T-cell (primary cell): ENCODE measurements at regions not wholly inside any gene's neighbourhood (a gene's known extent, or its start where the extent isn't known, plus 50 kb on each side); places are given as distances from the start of the nearest gene placed in this dataset.

ENCODE experiments used
- ATAC-seq, 4 experiments: fragments of 200-7000 bp in 3 of 4; fragments of 150-1000 bp in 1 of 4; cut with Tn5 transposase; replicated peaks in 1 of 4; 1 replicate in 3 of 4; 2 replicates in 1 of 4; pipeline ENCODE4 v1.10.0; 2021; ENCODE audit warnings: moderate library complexity in 3 of 4, mild to moderate bottlenecking in 2 of 4, moderate number of reproducible peaks in 1 of 4
- CTCF ChIA-PET, 2 donors: fragments of 300-600 bp; sonication (Branson Sonifier 250); formaldehyde crosslinking; loops; one replicate each; lab custom pipeline; 2022; ENCODE audit warnings: antibody characterized with exemption in 2 of 2; lab: Charles Lee
- POLR2A ChIA-PET, 2 donors: fragments of 300-600 bp; sonication (Branson Sonifier 250); formaldehyde crosslinking; loops; one replicate each; lab custom pipeline; 2022; ENCODE audit warnings: antibody characterized with exemption in 2 of 2; lab: Charles Lee
- DNase-seq, 35 experiments: peaks; one replicate each; pipeline versions ENCODE4 v3.0.0 to v3.0.0-alpha.2; 2013 to 2023
- H3K27ac ChIP-seq: one replicate; pipeline ENCODE4 v1.5.1; 2013; ENCODE audit warnings: low read length
- H3K27me3 ChIP-seq, 2 experiments: replicated peaks in 1 of 2; 1 replicate in 1 of 2; 2 replicates in 1 of 2; pipeline versions ENCODE4 v1.6.1 to v1.7.0; 2013; ENCODE audit warnings: low read length in 1 of 2, mixed read lengths in 1 of 2; ENCODE audit not compliant: control insufficient read depth in 2 of 2, insufficient read depth in 2 of 2; ENCODE audit errors: extremely low read depth in 1 of 2
- H3K36me3 ChIP-seq, 2 donors: 1 replicate in 1 of 2; 2 replicates in 1 of 2; pipeline versions ENCODE4 v1.6.1 to v1.7.0; 2013; ENCODE audit warnings: low read length in 1 of 2; ENCODE audit not compliant: control insufficient read depth in 2 of 2, insufficient read depth in 1 of 2; ENCODE audit errors: extremely low read depth in 1 of 2
- H3K4me1 ChIP-seq, 2 experiments: 1 replicate in 1 of 2; 2 replicates in 1 of 2; pipeline versions ENCODE4 v1.6.1 to v1.7.0; 2013; ENCODE audit warnings: low read length in 2 of 2, mixed read lengths in 1 of 2; ENCODE audit not compliant: insufficient read depth in 2 of 2, control insufficient read depth in 1 of 2; ENCODE audit errors: extremely low read depth in 1 of 2
- H3K4me3 ChIP-seq, 2 donors: 1 replicate in 1 of 2; 2 replicates in 1 of 2; pipeline versions ENCODE4 v1.5.1 to v1.7.0; 2013; ENCODE audit warnings: mild to moderate bottlenecking in 2 of 2, low read length in 1 of 2, moderate library complexity in 1 of 2; ENCODE audit not compliant: control insufficient read depth in 1 of 2; ENCODE audit errors: extremely low read depth in 1 of 2
- H3K9me3 ChIP-seq: 2 replicates; pipeline ENCODE4 v1.7.0; 2013
- H3K27ac Mint-ChIP-seq, 2 donors: one replicate each; pipeline ENCODE4 v1.8.0; 2020 to 2021; ENCODE audit warnings: mild to moderate bottlenecking in 2 of 2, mixed read lengths in 2 of 2
- H3K27me3 Mint-ChIP-seq, 2 donors: one replicate each; pipeline ENCODE4 v1.8.0; 2021 to 2022; ENCODE audit warnings: mixed read lengths in 2 of 2
- H3K36me3 Mint-ChIP-seq: one replicate; pipeline ENCODE4 v1.8.0; 2021; ENCODE audit warnings: mixed read lengths
- H3K4me1 Mint-ChIP-seq, 3 donors: one replicate each; pipeline ENCODE4 v1.8.0; 2020 to 2022; ENCODE audit warnings: mixed read lengths in 3 of 3, mild to moderate bottlenecking in 1 of 3
- H3K4me3 Mint-ChIP-seq, 3 donors: one replicate each; pipeline ENCODE4 v1.8.0; 2020 to 2022; ENCODE audit warnings: mild to moderate bottlenecking in 3 of 3, mixed read lengths in 3 of 3, moderate library complexity in 3 of 3
- H3K9me3 Mint-ChIP-seq, 3 donors: one replicate each; pipeline ENCODE4 v1.8.0; 2020 to 2022; ENCODE audit warnings: mixed read lengths in 3 of 3
- WGBS: methylation state at CpG from one replicate; pipeline ENCODE4 v1.1.5; 2013; ENCODE audit warnings: missing lambda C conversion rate; ENCODE audit not compliant: insufficient coverage; 5-methylcytosine and 5-hydroxymethylcytosine counted together

DNA sequence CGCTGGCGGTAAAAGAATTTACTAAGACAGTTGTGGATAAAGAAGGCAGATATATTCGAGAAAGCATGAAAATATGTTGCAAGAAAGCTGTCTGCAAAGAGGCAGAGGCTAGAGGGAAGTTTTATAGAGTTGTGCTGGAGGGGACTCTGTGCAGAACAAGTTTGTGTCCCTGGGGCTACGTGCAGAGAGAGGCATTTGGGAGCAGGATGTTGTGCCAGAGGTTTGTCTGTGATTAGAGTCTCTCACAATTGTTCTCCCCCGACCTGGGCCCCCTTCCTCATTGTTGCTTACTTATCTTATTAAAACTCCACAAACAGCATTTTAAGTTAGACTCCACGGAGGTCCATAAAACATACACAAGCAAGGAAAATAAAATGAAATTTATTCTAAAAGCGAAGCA, 831.3 kb downstream of the NLGN4X start:
- H3K36me3 Mint-ChIP-seq: no peaks in the 10 kb centered on the region
- Histone ChIP-seq H3K9me3 (no peaks in the 10 kb centered on the region), H3K27ac (no peak overlapping the region), H3K36me3 (no peaks in the 10 kb centered on the region), H3K4me1 (no peaks in the 10 kb centered on the region), H3K4me3 (no peak overlapping the region), H3K27me3 (no peaks in the 10 kb centered on the region)
- DNase-seq: no peak
- ChIA-PET POLR2A (no interaction called here), CTCF (no interaction called here)
- H3K9me3 Mint-ChIP-seq: peaks cover 0 to 8% (median 3%) of the 10 kb centered on the region in 3 donors
- no peak overlapping the region for H3K27ac Mint-ChIP-seq
- no CpG with 5 or more reads among the region's 7 CpGs for WGBS
- no peak for ATAC-seq
- no peaks in the 10 kb centered on the region for H3K4me1 Mint-ChIP-seq
- H3K27me3 Mint-ChIP-seq: no peaks in the 10 kb centered on the region
- H3K4me3 Mint-ChIP-seq: no peak overlapping the region

DNA sequence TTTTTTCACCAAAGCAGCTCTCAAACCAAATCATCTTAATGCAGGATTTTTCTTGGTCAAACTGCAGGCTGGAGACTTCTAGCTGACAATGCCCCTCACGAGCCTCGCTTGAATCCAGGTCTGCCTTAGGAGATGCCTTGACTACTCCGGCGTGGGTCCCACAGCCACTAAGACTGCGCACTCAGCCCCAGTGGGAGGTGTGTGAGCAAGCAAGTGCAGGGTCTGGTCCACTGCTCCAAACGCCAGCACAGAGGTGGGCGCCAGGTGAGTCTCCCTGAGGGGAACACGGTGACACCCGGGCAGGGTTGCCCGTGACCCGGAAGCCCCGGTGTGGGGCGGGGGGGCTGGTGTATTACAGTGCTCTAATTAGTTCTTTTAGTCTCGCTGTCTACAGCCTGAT, 838.3 kb downstream of the NLGN4X start:
- CTCF ChIA-PET: no interaction called here

DNA sequence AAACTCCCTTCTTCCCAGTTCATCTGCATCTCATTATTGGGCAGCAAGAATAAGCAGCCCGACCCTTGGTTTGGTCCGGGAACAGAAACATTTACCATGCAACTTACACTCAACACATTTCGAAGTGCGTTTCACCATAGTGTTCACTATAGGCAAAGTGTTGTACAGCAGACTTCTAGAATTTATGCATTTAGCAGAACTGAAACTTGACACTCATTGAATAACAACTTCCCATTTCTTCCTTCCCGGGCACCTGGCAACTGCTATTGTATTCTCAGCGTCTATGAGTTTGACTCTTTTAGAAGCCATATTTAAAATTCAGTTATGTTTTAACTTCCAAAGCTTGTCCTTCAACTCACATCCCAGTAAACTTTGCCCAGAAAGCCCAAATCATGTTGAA, 840.6 kb downstream of the NLGN4X start:
- H3K36me3 Mint-ChIP-seq: no peaks in the 10 kb centered on the region
- H3K4me3 ChIP-seq: no peak overlapping the region
- H3K9me3 Mint-ChIP-seq: peaks cover 5 to 19% (median 5%) of the 10 kb centered on the region in 3 donors
- H3K27me3 ChIP-seq: no peaks in the 10 kb centered on the region
- H3K9me3 ChIP-seq: no peaks in the 10 kb centered on the region
- no peak overlapping the region for H3K27ac Mint-ChIP-seq
- H3K27me3 Mint-ChIP-seq: no peaks in the 10 kb centered on the region
- no peaks in the 10 kb centered on the region for H3K36me3 ChIP-seq
- H3K4me1 Mint-ChIP-seq: no peaks in the 10 kb centered on the region
- no peaks in the 10 kb centered on the region for H3K4me1 ChIP-seq
- ChIA-PET POLR2A (no interaction called here), CTCF (no interaction called here)
- no CpG with 5 or more reads among the region's 6 CpGs for WGBS
- no peak overlapping the region for H3K27ac ChIP-seq
- no peak overlapping the region for H3K4me3 Mint-ChIP-seq
- no peak for ATAC-seq
- DNase-seq: no peak

More for the DNA sequence above, 838.3 kb downstream of the NLGN4X start:
- Histone ChIP-seq H3K36me3 (no peaks in the 10 kb centered on the region), H3K27me3 (no peaks in the 10 kb centered on the region), H3K27ac (no peak overlapping the region), H3K4me3 (no peak overlapping the region), H3K9me3 (no peaks in the 10 kb centered on the region), H3K4me1 (no peaks in the 10 kb centered on the region)
- POLR2A ChIA-PET: no interaction called here
- H3K36me3 Mint-ChIP-seq: no peaks in the 10 kb centered on the region
- DNase-seq (no peak), ATAC-seq (no peak)
- no peaks in the 10 kb centered on the region for H3K27me3 Mint-ChIP-seq
- peaks cover 5 to 19% (median 7%) of the 10 kb centered on the region in 3 donors for H3K9me3 Mint-ChIP-seq
- no peak overlapping the region for H3K27ac Mint-ChIP-seq
- no peak overlapping the region for H3K4me3 Mint-ChIP-seq
- 88% methylated on average over 6 of the region's 14 CpGs for WGBS
- no peaks in the 10 kb centered on the region for H3K4me1 Mint-ChIP-seq

DNA sequence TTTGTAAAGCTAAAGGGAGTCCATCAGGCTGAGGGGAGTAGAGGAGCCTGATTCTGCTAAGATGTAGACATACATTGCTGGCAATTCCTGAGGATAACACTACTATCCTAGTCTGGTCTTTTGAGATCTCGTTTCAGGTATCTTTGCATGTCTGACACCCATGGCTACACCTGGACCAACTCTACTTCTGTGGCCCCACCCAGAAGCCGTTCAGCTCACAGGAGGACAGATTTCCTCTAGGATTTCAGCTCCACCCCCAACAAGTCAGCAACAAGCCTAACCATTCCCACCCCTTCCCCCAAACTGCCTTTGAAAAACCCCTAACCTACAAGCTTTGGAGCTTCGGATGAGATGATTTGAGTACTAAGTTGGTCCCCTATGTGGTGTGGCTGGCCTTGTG, 848.2 kb downstream of the NLGN4X start:
- Histone ChIP-seq H3K36me3 (no peaks in the 10 kb centered on the region), H3K4me1 (no peaks in the 10 kb centered on the region), H3K9me3 (no peaks in the 10 kb centered on the region), H3K4me3 (no peak overlapping the region), H3K27ac (no peak overlapping the region), H3K27me3 (no peaks in the 10 kb centered on the region)
- H3K9me3 Mint-ChIP-seq: peaks cover 0 to 6% (median 0%) of the 10 kb centered on the region in 3 donors
- no CpG with 5 or more reads among the region's 3 CpGs for WGBS
- POLR2A ChIA-PET: no interaction called here
- no peaks in the 10 kb centered on the region for H3K4me1 Mint-ChIP-seq
- ATAC-seq (no peak), DNase-seq (no peak)
- no peak overlapping the region for H3K4me3 Mint-ChIP-seq
- no peaks in the 10 kb centered on the region for H3K27me3 Mint-ChIP-seq
- no peak overlapping the region for H3K27ac Mint-ChIP-seq
- H3K36me3 Mint-ChIP-seq: no peaks in the 10 kb centered on the region
- CTCF ChIA-PET: no interaction called here

DNA sequence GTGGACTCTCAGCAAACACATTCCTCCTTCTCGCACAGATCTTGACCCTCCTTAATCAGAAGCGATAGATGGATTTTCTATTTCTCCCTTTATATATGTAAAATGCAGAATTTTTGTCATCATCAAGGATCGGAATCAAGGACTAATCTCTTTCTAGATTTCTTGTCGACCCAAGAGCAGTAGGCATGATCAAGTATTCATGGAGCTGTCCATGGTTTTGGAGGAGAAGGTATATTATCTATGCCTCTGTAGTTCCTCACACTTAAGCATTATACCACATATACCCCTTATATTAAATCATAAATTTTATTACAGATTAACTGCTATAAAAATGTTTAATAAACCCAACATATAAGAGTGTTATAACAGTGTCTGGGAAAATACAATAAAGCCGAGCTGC, 886.8 kb downstream of the NLGN4X start:
- Mint-ChIP-seq H3K27me3 (no peaks in the 10 kb centered on the region), H3K4me3 (no peak overlapping the region), H3K4me1 (no peaks in the 10 kb centered on the region), H3K9me3 (peaks cover 3 to 18% (median 10%) of the 10 kb centered on the region in 3 donors), H3K27ac (no peak overlapping the region), H3K36me3 (no peaks in the 10 kb centered on the region)
- H3K4me3 ChIP-seq: no peak overlapping the region
- CTCF ChIA-PET: no interaction called here
- no peaks in the 10 kb centered on the region for H3K36me3 ChIP-seq
- H3K9me3 ChIP-seq: no peaks in the 10 kb centered on the region
- ATAC-seq (no peak), DNase-seq (no peak)
- no peak overlapping the region for H3K27ac ChIP-seq
- H3K27me3 ChIP-seq: no peaks in the 10 kb centered on the region
- no CpG with 5 or more reads among the region's 5 CpGs for WGBS
- POLR2A ChIA-PET: no interaction called here
- H3K4me1 ChIP-seq: no peaks in the 10 kb centered on the region

DNA sequence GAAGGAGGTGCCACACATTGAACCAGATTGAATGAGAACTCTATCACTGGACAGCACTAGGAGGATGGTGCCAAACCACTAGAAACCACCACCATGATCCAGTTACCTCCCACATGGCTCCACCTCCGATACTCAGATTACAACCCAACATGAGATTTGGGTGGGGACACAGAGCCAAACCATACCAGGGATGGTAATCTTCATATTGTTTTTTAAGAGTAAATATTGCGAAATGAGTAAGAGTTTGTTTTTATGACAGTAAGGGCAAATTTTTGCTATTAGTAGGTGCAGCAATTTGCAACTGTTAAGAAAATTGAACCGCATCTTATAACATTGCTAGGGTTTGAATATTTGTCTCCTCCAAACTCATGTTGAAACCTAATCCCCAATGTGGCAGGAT, 891.5 kb downstream of the NLGN4X start:
- WGBS: no CpG with 5 or more reads among the region's 3 CpGs
- no peaks in the 10 kb centered on the region for H3K36me3 ChIP-seq
- POLR2A ChIA-PET: no interaction called here
- Mint-ChIP-seq H3K27me3 (no peaks in the 10 kb centered on the region), H3K4me1 (no peaks in the 10 kb centered on the region), H3K36me3 (no peaks in the 10 kb centered on the region), H3K27ac (no peak overlapping the region), H3K9me3 (peaks cover 7 to 22% (median 12%) of the 10 kb centered on the region in 3 donors), H3K4me3 (no peak overlapping the region)
- CTCF ChIA-PET: no interaction called here
- no peak overlapping the region for H3K4me3 ChIP-seq
- H3K27ac ChIP-seq: no peak overlapping the region
- no peaks in the 10 kb centered on the region for H3K9me3 ChIP-seq
- no peak for ATAC-seq
- H3K4me1 ChIP-seq: no peaks in the 10 kb centered on the region
- no peak for DNase-seq
- no peaks in the 10 kb centered on the region for H3K27me3 ChIP-seq

DNA sequence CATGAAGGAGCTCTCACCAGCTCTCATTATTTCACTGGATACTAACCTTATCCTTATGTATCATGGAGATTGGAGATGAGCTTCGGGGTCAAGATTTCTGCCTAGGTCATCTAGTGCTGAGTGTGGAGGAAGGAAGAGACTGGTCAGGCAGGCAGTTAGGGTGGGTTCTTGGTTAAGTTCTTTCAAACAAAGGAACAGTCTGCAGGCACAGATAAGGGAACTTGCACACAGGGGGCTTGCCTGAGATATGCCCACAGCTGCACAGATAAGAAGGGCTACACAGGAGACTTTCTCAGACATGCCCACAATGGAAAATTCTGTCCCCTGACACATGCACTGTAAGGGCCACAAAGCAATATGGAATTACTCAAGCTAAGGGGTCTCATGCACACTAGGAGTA, 904.1 kb downstream of the NLGN4X start:
- ChIA-PET CTCF (no interaction called here), POLR2A (no interaction called here)
- Mint-ChIP-seq H3K4me3 (no peak overlapping the region), H3K27me3 (no peaks in the 10 kb centered on the region), H3K36me3 (no peaks in the 10 kb centered on the region), H3K9me3 (peaks cover 3 to 25% (median 8%) of the 10 kb centered on the region in 3 donors), H3K4me1 (no peaks in the 10 kb centered on the region), H3K27ac (no peak overlapping the region)
- Histone ChIP-seq H3K27ac (no peak overlapping the region), H3K9me3 (no peaks in the 10 kb centered on the region), H3K4me3 (no peak overlapping the region), H3K27me3 (no peaks in the 10 kb centered on the region), H3K4me1 (no peaks in the 10 kb centered on the region), H3K36me3 (no peaks in the 10 kb centered on the region)
- WGBS: no CpG with 5 or more reads among the region's 1 CpG
- DNase-seq (no peak), ATAC-seq (no peak)
